ENCODE measurements at regions not wholly inside any gene's neighbourhood (a gene's known extent, or its start where the extent isn't known, plus 50 kb on each side); places are given as distances from the start of the nearest gene placed in this dataset.

DNA sequence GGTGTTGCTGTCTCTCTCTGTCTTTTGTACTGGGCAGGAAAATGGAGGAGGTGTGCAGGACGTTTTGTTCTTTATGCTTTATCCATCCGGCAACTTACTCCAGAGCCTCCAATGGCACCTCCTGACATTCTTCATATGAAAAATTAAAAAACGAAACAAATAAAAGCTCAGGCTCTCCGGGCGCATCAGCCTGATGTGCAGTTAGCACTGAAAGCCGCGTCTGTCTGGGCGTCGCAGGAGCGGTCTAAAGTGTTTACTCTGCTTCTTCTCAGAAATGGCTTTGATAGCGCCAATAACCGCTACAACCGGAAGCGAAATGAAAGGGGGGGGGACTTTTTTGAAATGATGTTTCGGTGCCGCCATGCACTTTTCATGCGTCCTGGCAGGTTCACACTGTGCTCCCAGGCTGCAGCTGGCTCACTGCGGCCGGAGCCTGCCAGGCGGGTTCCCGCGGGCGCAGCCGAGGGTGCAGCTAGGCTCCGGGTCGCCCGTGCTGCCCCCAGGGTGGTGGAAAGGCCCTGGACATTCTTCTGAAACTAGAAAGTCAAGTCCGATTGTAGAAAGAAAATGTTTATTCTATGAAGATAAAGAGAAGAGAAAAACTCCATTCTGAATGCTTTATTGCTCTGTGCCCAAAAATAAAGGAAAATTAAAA, 407.7 kb upstream of the IRX1 start:
- TF ChIP-seq, protein P1, sequence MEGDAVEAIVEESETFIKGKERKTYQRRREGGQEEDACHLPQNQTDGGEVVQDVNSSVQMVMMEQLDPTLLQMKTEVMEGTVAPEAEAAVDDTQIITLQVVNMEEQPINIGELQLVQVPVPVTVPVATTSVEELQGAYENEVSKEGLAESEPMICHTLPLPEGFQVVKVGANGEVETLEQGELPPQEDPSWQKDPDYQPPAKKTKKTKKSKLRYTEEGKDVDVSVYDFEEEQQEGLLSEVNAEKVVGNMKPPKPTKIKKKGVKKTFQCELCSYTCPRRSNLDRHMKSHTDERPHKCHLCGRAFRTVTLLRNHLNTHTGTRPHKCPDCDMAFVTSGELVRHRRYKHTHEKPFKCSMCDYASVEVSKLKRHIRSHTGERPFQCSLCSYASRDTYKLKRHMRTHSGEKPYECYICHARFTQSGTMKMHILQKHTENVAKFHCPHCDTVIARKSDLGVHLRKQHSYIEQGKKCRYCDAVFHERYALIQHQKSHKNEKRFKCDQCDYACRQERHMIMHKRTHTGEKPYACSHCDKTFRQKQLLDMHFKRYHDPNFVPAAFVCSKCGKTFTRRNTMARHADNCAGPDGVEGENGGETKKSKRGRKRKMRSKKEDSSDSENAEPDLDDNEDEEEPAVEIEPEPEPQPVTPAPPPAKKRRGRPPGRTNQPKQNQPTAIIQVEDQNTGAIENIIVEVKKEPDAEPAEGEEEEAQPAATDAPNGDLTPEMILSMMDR (IDR thresholded peaks at IDR 0.05) = no peak
- TF ChIP-seq POLR2A (IDR thresholded peaks at IDR 0.05) = no peak
